GM23338 (cell line): ENCODE measurements at regions not wholly inside any gene's neighbourhood (a gene's known extent, or its start where the extent isn't known, plus 50 kb on each side); places are given as distances from the start of the nearest gene placed in this dataset.

ENCODE experiments used
- ATAC-seq: fragments of 200-7000 bp; cut with Tn5 transposase; 3 replicates; pipeline ENCODE4 v1.9.1; 2020
- DNase-seq: peaks from one replicate; pipeline ENCODE4 v3.0.0-alpha.2; 2015; ENCODE audit warnings: low spot score
- H2AFZ ChIP-seq: fragments of 200-600 bp; sonication (generic); 2 replicates; pipeline ENCODE4 v1.8.0; 2016; ENCODE audit warnings: antibody characterized with exemption, mild to moderate bottlenecking, moderate library complexity
- H3F3A ChIP-seq: fragments of 200-600 bp; sonication (generic); replicated peaks from 2 replicates; pipeline ENCODE4 v1.8.0; 2017; ENCODE audit warnings: antibody characterized with exemption, mixed run types, low read depth
- H3K27ac ChIP-seq: fragments of 200-600 bp; sonication (generic); 2 replicates; pipeline ENCODE4 v1.6.1; 2016; ENCODE audit warnings: low read depth
- H3K27me3 ChIP-seq: fragments of 200-600 bp; sonication (generic); 2 replicates; pipeline ENCODE4 v1.8.0; 2016; ENCODE audit warnings: mild to moderate bottlenecking, mixed run types, moderate library complexity; ENCODE audit not compliant: insufficient read depth
- H3K36me3 ChIP-seq: fragments of 200-600 bp; sonication (generic); 2 replicates; pipeline ENCODE4 v1.8.0; 2016; ENCODE audit warnings: mild to moderate bottlenecking; ENCODE audit not compliant: insufficient read depth
- H3K4me1 ChIP-seq: fragments of 200-600 bp; sonication (generic); 2 replicates; pipeline ENCODE4 v1.8.0; 2016; ENCODE audit warnings: mild to moderate bottlenecking, moderate library complexity; ENCODE audit not compliant: insufficient read depth
- H3K4me2 ChIP-seq: fragments of 200-600 bp; sonication (generic); 2 replicates; pipeline ENCODE4 v1.7.1; 2017; ENCODE audit warnings: mixed run types
- H3K4me3 ChIP-seq: fragments of 200-600 bp; sonication (generic); 2 replicates; pipeline ENCODE4 v1.6.1; 2016; ENCODE audit warnings: mixed run types
- H3K79me2 ChIP-seq: fragments of 200-600 bp; sonication (generic); replicated peaks from 2 replicates; pipeline ENCODE4 v1.8.0; 2017; ENCODE audit warnings: mild to moderate bottlenecking; ENCODE audit not compliant: insufficient read depth
- H3K9me2 ChIP-seq: fragments of 200-600 bp; sonication (generic); 2 replicates; pipeline ENCODE4 v1.8.0; 2017; ENCODE audit not compliant: insufficient read depth
- H4K20me1 ChIP-seq: fragments of 200-600 bp; sonication (generic); replicated peaks from 2 replicates; pipeline ENCODE4 v1.8.0; 2017; ENCODE audit warnings: mild to moderate bottlenecking; ENCODE audit not compliant: insufficient read depth
- H3K27ac Mint-ChIP-seq: 2 replicates; pipeline ENCODE4 v1.8.0; 2020; ENCODE audit warnings: inconsistent platforms, mild to moderate bottlenecking, moderate library complexity, mixed read lengths
- H3K27me3 Mint-ChIP-seq: 3 replicates; pipeline ENCODE4 v1.8.0; 2022; ENCODE audit warnings: low read depth, mild to moderate bottlenecking, moderate library complexity, mixed read lengths, inconsistent platforms; ENCODE audit not compliant: insufficient read depth, poor library complexity
- H3K36me3 Mint-ChIP-seq: 3 replicates; pipeline ENCODE4 v1.8.0; 2021; ENCODE audit warnings: low read depth, mild to moderate bottlenecking, inconsistent platforms, moderate library complexity, mixed read lengths
- H3K4me1 Mint-ChIP-seq: 3 replicates; pipeline ENCODE4 v1.8.0; 2020; ENCODE audit warnings: mild to moderate bottlenecking, inconsistent platforms, mixed read lengths
- H3K4me3 Mint-ChIP-seq: 3 replicates; pipeline ENCODE4 v1.8.0; 2021; ENCODE audit warnings: moderate library complexity, mild to moderate bottlenecking, inconsistent platforms, mixed read lengths
- H3K9me3 Mint-ChIP-seq: 3 replicates; pipeline ENCODE4 v1.8.0; 2020; ENCODE audit warnings: moderate library complexity, mild to moderate bottlenecking, inconsistent platforms, mixed read lengths
- CTCF ChIP-seq, 2 experiments: fragments of 200-600 bp in 1 of 2; sonication (generic) in 1 of 2; conservative IDR thresholded peaks; 2 replicates each; pipeline versions ENCODE4 v1.5.1 to v1.6.1; 2016 to 2017; ENCODE audit warnings: antibody characterized with exemption in 2 of 2, low read depth in 2 of 2, mild to moderate bottlenecking in 2 of 2, moderate library complexity in 1 of 2
- ETS1 ChIP-seq: IDR thresholded peaks from 2 replicates; pipeline ENCODE4 v1.6.1; 2016; ENCODE audit warnings: antibody characterized with exemption
- EZH2 ChIP-seq: fragments of 200-600 bp; sonication (generic); IDR thresholded peaks from one replicate; pipeline ENCODE4 v1.8.0; 2017; ENCODE audit warnings: antibody characterized with exemption, mild to moderate bottlenecking, low read depth; ENCODE audit not compliant: unreplicated experiment
- EZH2phosphoT487 ChIP-seq: fragments of 200-600 bp; sonication (generic); IDR thresholded peaks from one replicate; pipeline ENCODE4 v1.8.1; 2018; ENCODE audit warnings: antibody characterized with exemption; ENCODE audit not compliant: unreplicated experiment
- NANOG ChIP-seq: IDR thresholded peaks from 2 replicates; pipeline ENCODE4 v1.6.1; 2016; ENCODE audit warnings: antibody characterized with exemption, borderline replicate concordance
- REST ChIP-seq: IDR thresholded peaks from one replicate; pipeline ENCODE4 v1.6.1; 2018; ENCODE audit warnings: antibody characterized with exemption; ENCODE audit not compliant: unreplicated experiment
- STAT1 ChIP-seq: IDR thresholded peaks from one replicate; pipeline ENCODE4 v1.6.1; 2016; ENCODE audit warnings: antibody characterized with exemption; ENCODE audit not compliant: unreplicated experiment
- ZNF462 ChIP-seq: fragments of 250-450 bp; sonication (Bioruptor Pico); IDR thresholded peaks from 2 replicates; pipeline ENCODE4 v1.5.0; 2020; ENCODE audit warnings: mild to moderate bottlenecking, moderate library complexity

GRCh38 chr20:22908944-22909343 lies 126.2 kb upstream of the SSTR4 start (continued):
- TF ChIP-seq ZNF462 (CRISPR knock-in tag) (no peak), EZH2phosphoT487 (no peak), STAT1 (no peak)

GRCh38 chr20:22909436-22909835 lies 125.7 kb upstream of the SSTR4 start:
- Histone ChIP-seq H3K36me3 (no peaks in the 10 kb centered on the region), H2AFZ (no peak overlapping the region), H3K4me3 (no peak overlapping the region), H3K4me2 (no peak overlapping the region), H3K9me2 (no peaks in the 10 kb centered on the region), H3K27me3 (no peaks in the 10 kb centered on the region), H3F3A (no peaks in the 10 kb centered on the region), H3K79me2 (no peaks in the 10 kb centered on the region), H3K4me1 (no peaks in the 10 kb centered on the region), H3K27ac (no peak overlapping the region), H4K20me1 (no peaks in the 10 kb centered on the region)
- no peaks in the 10 kb centered on the region; the same call in 2 of the 3 replicates for H3K36me3 Mint-ChIP-seq
- ATAC-seq (no peak), DNase-seq (no peak)
- H3K9me3 Mint-ChIP-seq, result peaks cover 12% of the 10 kb centered on the region; the same call in 2 of the 3 replicates
- no peak overlapping the region for H3K4me3 Mint-ChIP-seq
- H3K27ac Mint-ChIP-seq, result no peak overlapping the region
- H3K27me3 Mint-ChIP-seq, result no peaks in the 10 kb centered on the region
- H3K4me1 Mint-ChIP-seq, result peaks cover 5% of the 10 kb centered on the region; the same call in 2 of the 3 replicates
- no peak for TF ChIP-seq EZH2
- no peak for TF ChIP-seq REST
- TF ChIP-seq EZH2phosphoT487, result no peak
- TF ChIP-seq ETS1, result no peak
- no peak for TF ChIP-seq CTCF (conservative IDR thresholded peaks at IDR 0.05; ENCODE audit: low read depth in 2 of 2)
- TF ChIP-seq STAT1, result no peak
- no peak for TF ChIP-seq NANOG
